NB4 (cell line): ENCODE measurements at regions not wholly inside any gene's neighbourhood (a gene's known extent, or its start where the extent isn't known, plus 50 kb on each side); places are given as distances from the start of the nearest gene placed in this dataset.

ENCODE experiments used
- MYC ChIP-seq: IDR thresholded peaks from 2 replicates; pipeline ENCODE4 v1.6.1; 2011; ENCODE audit warnings: low read depth, low read length
- POLR2A ChIP-seq: IDR thresholded peaks from 2 replicates; pipeline ENCODE4 v1.6.1; 2011; ENCODE audit warnings: mild to moderate bottlenecking; ENCODE audit not compliant: insufficient read length; ENCODE audit errors: extremely low read depth
- TF ChIP-seq, protein P1 (sequence below): IDR thresholded peaks from one replicate; pipeline ENCODE4 v1.5.1; 2012; ENCODE audit warnings: low read depth, low read length
- TF ChIP-seq, protein P2 (sequence below): IDR thresholded peaks from 2 replicates; pipeline ENCODE4 v1.6.1; 2011; ENCODE audit warnings: low read depth, low read length

DNA sequence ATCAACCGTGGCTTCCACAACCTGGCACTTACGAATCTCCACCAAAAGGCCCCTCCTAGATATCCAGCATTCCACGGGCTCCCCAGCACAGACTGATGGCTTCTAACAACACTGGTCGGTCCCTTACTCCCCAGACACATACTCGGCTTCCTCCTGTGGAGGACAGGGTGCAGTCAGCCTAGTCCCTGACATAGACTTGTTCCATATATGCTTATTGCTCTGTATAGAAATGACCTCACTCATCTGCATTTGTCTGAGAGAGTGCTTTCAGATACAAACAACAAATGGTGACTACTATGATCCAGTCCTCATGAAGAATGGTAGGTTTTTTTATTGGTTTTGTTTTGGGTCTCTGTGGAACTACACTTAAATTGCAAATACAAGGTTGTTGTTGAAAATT is 72.4 kb downstream of the TMEM215 start:
- TF ChIP-seq, protein P1, sequence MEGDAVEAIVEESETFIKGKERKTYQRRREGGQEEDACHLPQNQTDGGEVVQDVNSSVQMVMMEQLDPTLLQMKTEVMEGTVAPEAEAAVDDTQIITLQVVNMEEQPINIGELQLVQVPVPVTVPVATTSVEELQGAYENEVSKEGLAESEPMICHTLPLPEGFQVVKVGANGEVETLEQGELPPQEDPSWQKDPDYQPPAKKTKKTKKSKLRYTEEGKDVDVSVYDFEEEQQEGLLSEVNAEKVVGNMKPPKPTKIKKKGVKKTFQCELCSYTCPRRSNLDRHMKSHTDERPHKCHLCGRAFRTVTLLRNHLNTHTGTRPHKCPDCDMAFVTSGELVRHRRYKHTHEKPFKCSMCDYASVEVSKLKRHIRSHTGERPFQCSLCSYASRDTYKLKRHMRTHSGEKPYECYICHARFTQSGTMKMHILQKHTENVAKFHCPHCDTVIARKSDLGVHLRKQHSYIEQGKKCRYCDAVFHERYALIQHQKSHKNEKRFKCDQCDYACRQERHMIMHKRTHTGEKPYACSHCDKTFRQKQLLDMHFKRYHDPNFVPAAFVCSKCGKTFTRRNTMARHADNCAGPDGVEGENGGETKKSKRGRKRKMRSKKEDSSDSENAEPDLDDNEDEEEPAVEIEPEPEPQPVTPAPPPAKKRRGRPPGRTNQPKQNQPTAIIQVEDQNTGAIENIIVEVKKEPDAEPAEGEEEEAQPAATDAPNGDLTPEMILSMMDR, result no peak
- TF ChIP-seq POLR2A (no peak), MYC (no peak)
- TF ChIP-seq, protein P2, sequence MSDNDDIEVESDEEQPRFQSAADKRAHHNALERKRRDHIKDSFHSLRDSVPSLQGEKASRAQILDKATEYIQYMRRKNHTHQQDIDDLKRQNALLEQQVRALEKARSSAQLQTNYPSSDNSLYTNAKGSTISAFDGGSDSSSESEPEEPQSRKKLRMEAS, result no peak
